ENCODE measurements at regions not wholly inside any gene's neighbourhood (a gene's known extent, or its start where the extent isn't known, plus 50 kb on each side); places are given as distances from the start of the nearest gene placed in this dataset.

DNA sequence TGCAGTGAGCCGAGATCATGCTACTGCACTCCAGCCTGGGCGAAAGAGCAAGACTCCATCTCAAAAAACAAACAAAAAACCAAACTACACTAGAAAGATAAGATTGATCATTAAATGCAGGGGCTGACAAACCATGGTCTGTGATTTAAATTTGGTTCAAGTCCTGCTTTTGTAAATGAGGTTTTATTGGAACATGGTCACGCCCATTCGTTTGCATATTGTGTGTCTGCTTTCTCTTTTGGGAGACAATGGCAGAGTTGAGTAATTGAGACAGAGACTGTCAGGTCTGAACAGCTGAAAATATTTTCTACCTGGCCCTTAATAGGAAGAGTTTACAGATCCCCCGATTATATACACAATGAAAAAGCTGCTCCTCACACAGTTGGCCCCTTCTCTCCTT, 235.5 kb upstream of the EEF2KMT start:
- H3K9ac ChIP-seq (ENCODE audit: low read length in 3 of 3): no peak overlapping the region
- intact Hi-C loops (cut with DNase I): no loop called here
- no peaks in the 10 kb centered on the region for H3K9me3 ChIP-seq (ENCODE audit: control insufficient read depth in 2 of 3, insufficient read depth in 1 of 3, low read length in 3 of 3)
- no peak for TF ChIP-seq CTCF (IDR thresholded peaks at IDR 0.05; ENCODE audit: borderline replicate concordance, extremely low read depth, insufficient read depth)
- no peak overlapping the region for H3K27ac ChIP-seq (ENCODE audit: low read depth in 2 of 2, low read length in 2 of 2)
- no peaks in the 10 kb centered on the region for H3K27me3 ChIP-seq (ENCODE audit: control insufficient read depth, insufficient read depth, low read length)
- DNase-seq (no peak), FAIRE-seq (no peak)
- no peaks in the 10 kb centered on the region for H3K36me3 ChIP-seq (ENCODE audit: control insufficient read depth in 2 of 3, insufficient read depth in 3 of 3, low read length in 3 of 3)
- H3K4me1 ChIP-seq (ENCODE audit: control insufficient read depth in 2 of 3, insufficient read depth in 2 of 3, low read depth in 1 of 3, low read length in 3 of 3): no peaks in the 10 kb centered on the region
- H3K4me3 ChIP-seq (ENCODE audit: low read length in 3 of 3): no peak overlapping the region

DNA sequence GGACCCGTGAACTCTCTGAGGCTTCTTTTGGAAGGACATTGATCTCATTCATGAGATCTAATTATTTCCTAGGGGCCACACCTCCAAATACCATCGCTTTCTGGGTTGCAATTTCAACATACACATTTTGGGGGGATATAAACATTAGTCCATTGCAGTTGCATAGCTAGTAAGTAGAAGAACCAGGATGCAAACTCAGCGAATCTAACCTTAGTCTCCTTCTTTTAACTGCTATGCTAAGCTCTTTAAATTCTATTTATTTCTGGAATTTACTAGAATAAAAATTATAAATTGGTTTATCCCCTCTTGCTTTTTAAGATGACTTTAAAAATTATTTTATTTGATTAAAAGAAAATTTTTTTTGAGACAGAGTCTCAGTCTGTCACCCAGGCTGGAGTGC, 232.5 kb upstream of the EEF2KMT start:
- Histone ChIP-seq H3K27ac (ENCODE audit: low read depth in 2 of 2, low read length in 2 of 2) (no peak overlapping the region), H3K4me3 (ENCODE audit: low read length in 3 of 3) (no peak overlapping the region), H3K4me1 (ENCODE audit: control insufficient read depth in 2 of 3, insufficient read depth in 2 of 3, low read depth in 1 of 3, low read length in 3 of 3) (no peaks in the 10 kb centered on the region), H3K36me3 (ENCODE audit: control insufficient read depth in 2 of 3, insufficient read depth in 3 of 3, low read length in 3 of 3) (no peaks in the 10 kb centered on the region), H3K9me3 (ENCODE audit: control insufficient read depth in 2 of 3, insufficient read depth in 1 of 3, low read length in 3 of 3) (peaks cover 0 to 6% (median 0%) of the 10 kb centered on the region in 3 donors), H3K9ac (ENCODE audit: low read length in 3 of 3) (no peak overlapping the region), H3K27me3 (ENCODE audit: control insufficient read depth, insufficient read depth, low read length) (no peaks in the 10 kb centered on the region)
- DNase-seq (no peak), FAIRE-seq (no peak)
- intact Hi-C loops (cut with DNase I): no loop called here
- no peak for TF ChIP-seq CTCF (IDR thresholded peaks at IDR 0.05; ENCODE audit: borderline replicate concordance, extremely low read depth, insufficient read depth)

DNA sequence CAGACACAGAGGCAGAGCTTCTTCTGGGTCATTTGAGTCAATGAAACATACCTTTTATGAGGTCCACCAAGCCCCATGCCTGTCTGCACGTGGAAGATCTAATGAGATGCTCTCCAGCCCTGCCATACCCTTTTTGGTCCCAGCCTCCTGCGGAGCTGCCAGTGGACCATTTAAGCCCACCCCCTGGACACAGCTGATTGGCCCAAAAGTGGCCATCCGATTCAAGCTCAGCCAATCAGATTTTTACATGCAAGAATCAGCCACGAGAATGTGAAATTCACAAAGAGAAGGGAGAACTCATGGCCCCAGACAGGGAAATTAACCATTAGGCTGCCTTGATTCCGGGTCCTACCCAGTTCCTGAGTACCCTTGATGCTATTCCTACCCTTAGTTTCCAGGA, 231.0 kb upstream of the EEF2KMT start:
- no peak for TF ChIP-seq CTCF (IDR thresholded peaks at IDR 0.05; ENCODE audit: borderline replicate concordance, extremely low read depth, insufficient read depth)
- Histone ChIP-seq H3K27ac (ENCODE audit: low read depth in 2 of 2, low read length in 2 of 2) (no peak overlapping the region), H3K9ac (ENCODE audit: low read length in 3 of 3) (no peak overlapping the region), H3K9me3 (ENCODE audit: control insufficient read depth in 2 of 3, insufficient read depth in 1 of 3, low read length in 3 of 3) (peaks cover 0 to 6% (median 0%) of the 10 kb centered on the region in 3 donors), H3K4me3 (ENCODE audit: low read length in 3 of 3) (no peak overlapping the region), H3K4me1 (ENCODE audit: control insufficient read depth in 2 of 3, insufficient read depth in 2 of 3, low read depth in 1 of 3, low read length in 3 of 3) (no peaks in the 10 kb centered on the region), H3K27me3 (ENCODE audit: control insufficient read depth, insufficient read depth, low read length) (no peaks in the 10 kb centered on the region), H3K36me3 (ENCODE audit: control insufficient read depth in 2 of 3, insufficient read depth in 3 of 3, low read length in 3 of 3) (no peaks in the 10 kb centered on the region)
- no peak for FAIRE-seq
- intact Hi-C loops (cut with DNase I): no loop called here
- no peak for DNase-seq

DNA sequence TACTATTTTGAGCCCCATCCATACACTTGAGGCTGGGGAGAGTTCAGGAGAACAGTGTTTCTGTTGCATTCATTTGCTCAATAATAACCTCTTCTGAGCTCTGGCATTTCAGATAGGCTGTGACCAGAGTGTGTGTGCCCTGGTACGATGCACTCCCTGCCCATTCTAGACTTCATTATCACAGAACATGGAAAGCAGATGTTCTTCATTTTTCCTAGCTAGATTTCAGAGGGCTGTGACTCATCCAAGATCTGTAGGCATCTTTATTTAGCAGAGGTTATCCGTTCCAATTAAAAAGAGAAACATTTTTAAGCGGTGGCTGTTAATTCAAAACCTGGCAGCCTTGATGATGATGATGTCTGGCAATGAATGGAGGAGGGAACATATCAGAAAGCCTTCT, 228.8 kb upstream of the EEF2KMT start:
- Histone ChIP-seq H3K27me3 (ENCODE audit: control insufficient read depth, insufficient read depth, low read length) (no peaks in the 10 kb centered on the region), H3K4me3 (ENCODE audit: low read length in 3 of 3) (no peak overlapping the region), H3K9ac (ENCODE audit: low read length in 3 of 3) (no peak overlapping the region), H3K9me3 (ENCODE audit: control insufficient read depth in 2 of 3, insufficient read depth in 1 of 3, low read length in 3 of 3) (peaks cover 0 to 6% (median 0%) of the 10 kb centered on the region in 3 donors), H3K4me1 (ENCODE audit: control insufficient read depth in 2 of 3, insufficient read depth in 2 of 3, low read depth in 1 of 3, low read length in 3 of 3) (no peaks in the 10 kb centered on the region), H3K36me3 (ENCODE audit: control insufficient read depth in 2 of 3, insufficient read depth in 3 of 3, low read length in 3 of 3) (no peaks in the 10 kb centered on the region), H3K27ac (ENCODE audit: low read depth in 2 of 2, low read length in 2 of 2) (no peak overlapping the region)
- no peak for TF ChIP-seq CTCF (IDR thresholded peaks at IDR 0.05; ENCODE audit: borderline replicate concordance, extremely low read depth, insufficient read depth)
- DNase-seq: no peak
- FAIRE-seq: no peak
- intact Hi-C loops (cut with DNase I): no loop called here
